Muscle of back (tissue), 3 donors: ENCODE measurements at regions not wholly inside any gene's neighbourhood (a gene's known extent, or its start where the extent isn't known, plus 50 kb on each side); places are given as distances from the start of the nearest gene placed in this dataset.
"Not testable (repeated sequence)": the region's sequence is repeated elsewhere in the genome, so short reads cannot be mapped to it uniquely, and the experiment has no call there.

Source experiments
- DNase-seq, 3 donors: peaks; one replicate each; pipeline versions ENCODE4 v3.0.0 to v3.0.0-alpha.2; 2013

- peak in 1 of 3 donors; percentile 50 for DNase-seq
Measured at GRCh38 chr12:116687888-116688287, 50.0 kb downstream of the SPRING1 start.

DNA sequence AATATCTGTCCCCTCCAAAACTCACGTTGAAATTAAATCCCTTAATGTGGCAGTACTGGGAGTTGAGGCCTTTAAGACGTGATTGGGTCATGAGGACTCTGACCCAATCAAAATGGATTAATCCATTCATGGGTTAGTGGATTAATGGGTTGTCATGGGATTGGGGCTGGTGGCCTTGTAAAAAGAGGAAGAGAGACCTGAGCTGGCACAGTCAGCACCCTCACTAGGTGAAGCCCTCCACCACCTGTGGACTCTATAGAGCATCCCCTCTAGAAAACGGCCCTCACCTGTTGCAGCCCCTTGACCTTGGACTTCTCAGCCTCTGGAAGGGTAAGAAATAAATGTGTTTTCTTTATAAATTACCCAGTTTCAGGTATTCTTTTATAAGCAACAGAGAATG, 53.0 kb downstream of the SPRING1 start:
- DNase-seq, result no peak

GRCh38 chr12:116677202-116677661, 60.6 kb downstream of the SPRING1 start:
- DNase-seq, result no peak

- no peak for DNase-seq
Measured at GRCh38 chr12:116675339-116676107, 62.3 kb downstream of the SPRING1 start.

- no peak for DNase-seq
Measured at GRCh38 chr12:116674643-116675183, 63.2 kb downstream of the SPRING1 start.

DNA sequence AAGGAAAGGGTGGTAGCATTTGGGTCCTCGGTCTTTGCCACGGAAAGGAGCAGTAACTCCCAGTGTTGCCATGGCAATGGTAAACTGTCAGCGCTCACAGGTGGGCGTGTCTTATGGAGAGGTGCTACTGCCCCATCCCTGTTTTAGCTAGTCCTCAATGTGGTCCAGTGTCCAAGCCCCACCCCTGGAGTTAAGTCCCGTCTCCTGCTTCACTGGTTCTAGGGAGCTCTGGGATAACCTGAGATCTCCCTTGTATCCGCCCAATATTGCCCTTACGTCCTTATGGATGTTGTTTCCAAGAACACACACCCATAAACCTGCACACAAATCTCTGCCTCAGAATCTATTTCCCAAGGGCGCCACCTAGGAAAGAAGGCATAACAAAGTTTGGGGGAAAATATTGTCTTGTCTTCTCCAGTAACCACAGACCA, 64.2 kb downstream of the SPRING1 start:
- DNase-seq, result no peak

DNA sequence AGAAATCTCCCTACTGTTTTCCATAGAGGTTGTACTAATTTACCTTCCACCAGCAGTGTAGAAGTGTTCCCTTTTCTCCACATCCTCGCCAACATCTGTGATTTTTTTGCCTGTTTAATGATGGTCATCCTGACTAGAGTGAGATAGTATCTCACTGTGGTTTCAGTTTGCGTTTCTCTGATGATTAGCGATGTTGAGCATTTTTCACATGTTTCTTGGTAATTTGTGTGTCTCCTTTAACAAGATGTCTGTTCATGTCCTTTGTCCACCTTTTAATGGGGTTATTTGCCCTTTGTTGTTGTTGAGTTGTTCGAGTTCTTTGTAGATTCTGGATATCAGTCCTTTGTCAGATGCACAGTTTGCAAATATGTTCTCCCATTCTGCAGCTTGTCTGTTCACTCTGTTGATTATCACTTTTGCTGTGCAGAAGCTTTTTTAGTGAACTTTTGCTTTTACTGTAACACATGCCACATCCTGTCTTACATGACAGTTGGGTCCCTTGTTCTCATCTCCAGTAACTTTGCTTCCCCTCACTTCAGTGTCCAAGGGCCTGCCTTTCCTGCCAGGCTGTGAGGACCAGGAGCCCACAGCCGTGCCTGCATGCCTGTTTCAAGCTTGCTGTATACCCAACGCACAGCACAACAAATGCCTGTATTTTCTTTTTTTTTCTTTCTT, 64.9 kb downstream of the SPRING1 start:
- no peak for DNase-seq

DNA sequence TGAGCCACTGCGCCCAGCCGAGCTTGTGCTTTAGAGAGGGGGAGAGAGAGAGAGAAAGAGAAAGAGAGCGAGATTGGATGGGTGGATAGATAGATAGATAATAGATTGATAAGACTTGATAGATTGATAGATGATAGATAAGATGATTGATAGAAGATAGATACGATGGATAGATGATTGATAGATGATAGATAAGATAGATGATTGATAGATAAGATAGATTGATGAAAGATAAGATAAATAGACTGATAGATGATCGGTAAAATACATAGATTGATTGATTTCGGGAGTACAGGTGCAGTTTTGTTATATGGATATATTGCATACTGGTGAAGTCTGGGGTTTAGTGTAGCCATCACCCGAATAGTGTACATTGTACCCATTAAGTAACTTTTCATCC, 65.9 kb downstream of the SPRING1 start:
- no peak for DNase-seq

- DNase-seq, result no peak
Measured at GRCh38 chr12:116670859-116671258, 67.0 kb downstream of the SPRING1 start.

GRCh38 chr12:116667752-116668151, 70.1 kb downstream of the SPRING1 start:
- no peak for DNase-seq

DNA sequence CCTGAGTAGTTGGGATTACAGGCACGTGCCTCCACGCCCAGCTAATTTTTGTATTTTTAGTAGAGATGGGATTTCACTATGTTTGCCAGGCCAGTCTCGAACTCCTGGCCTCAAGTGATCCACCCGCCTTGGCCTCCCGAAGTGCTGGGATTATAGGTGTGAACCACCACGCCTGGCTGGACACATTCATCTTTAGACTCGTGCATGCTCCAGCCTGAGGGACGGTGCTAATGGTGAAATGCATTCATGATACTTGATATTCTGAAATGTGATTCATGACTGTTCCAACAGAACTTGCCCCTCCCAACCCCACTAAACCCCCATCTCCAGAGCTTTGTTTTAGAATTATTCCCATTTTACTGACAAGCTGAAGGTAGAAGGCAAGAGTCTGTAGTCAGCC, 71.0 kb downstream of the SPRING1 start:
- DNase-seq, result not testable (repeated sequence)

DNA sequence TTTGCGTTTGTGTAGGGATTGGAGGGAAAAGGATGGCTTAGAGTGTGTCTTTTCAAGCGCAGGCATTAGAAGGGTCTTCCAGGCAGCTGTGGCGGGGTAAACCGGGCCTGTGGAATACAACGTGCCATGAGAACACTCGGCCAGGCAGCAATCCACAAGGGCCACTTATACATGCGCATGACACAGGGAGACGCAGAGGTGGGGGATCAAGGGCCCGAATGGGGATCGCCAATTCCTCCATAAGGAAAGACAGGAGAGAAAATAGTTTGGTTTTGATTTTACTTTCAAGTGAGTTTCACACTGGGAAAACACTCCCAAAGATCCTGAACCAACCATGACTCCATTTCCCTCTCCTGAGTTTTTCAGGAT, 71.6 kb downstream of the SPRING1 start:
- DNase-seq, result no peak

DNA sequence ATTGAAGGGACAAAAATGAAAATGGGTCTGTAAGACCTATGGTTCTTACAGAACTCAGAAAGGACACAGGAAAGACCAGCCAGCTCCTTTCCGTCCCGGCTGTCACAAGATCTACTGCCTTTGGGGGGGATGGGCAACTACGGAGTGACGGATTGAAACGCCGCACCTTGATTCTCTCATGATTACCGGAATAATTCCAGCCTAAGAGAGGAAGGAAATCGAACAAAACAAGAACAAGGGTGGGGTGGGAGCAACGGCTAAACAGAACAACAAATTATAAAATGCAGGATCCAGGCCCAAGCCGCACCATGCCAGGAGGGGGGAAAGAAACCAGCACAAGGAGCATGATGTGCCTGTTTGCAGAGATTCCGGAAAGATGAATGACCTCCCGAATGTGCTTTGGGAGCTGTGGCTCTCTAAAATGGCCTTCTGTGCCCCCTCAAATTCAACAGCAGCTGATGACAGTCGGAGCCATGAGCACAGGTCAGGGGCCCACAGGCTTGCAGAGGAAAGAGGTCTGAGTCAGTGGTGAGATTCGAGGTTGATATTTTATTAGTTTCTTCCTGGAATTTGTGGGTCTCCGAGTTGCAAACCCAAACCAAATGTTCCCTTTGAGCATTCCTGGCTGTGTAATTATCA, 72.1 kb downstream of the SPRING1 start:
- DNase-seq, result no peak

- no peak for DNase-seq
Measured at GRCh38 chr12:116664085-116664484, 73.8 kb downstream of the SPRING1 start.

GRCh38 chr12:116662612-116663144, 75.2 kb downstream of the SPRING1 start:
- peak in 1 of 3 donors; percentile 63 for DNase-seq

DNA sequence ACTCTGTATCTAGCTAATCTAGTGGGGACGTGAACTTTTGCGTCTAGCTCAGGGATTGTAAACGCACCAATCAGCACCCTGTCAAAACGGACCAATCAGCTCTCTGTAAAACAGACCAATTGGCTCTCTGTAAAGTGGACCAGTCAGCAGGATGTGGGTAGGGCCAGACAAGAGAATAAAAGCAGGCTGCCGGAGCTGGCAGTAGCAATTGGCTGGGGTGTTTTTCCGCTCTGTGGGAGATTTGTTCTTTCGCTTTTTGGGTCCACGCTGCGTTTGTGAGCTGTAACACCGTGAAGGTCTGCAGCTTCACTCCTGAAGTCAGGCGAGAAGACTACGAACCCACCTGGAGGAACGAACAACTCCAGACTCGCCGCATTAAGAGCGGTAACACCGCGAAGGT, 76.5 kb downstream of the SPRING1 start:
- no peak for DNase-seq

- DNase-seq, result not testable (repeated sequence)
Measured at GRCh38 chr12:116660740-116661139, 77.1 kb downstream of the SPRING1 start.

GRCh38 chr12:116659771-116660481, 77.9 kb downstream of the SPRING1 start:
- no peak for DNase-seq

DNA sequence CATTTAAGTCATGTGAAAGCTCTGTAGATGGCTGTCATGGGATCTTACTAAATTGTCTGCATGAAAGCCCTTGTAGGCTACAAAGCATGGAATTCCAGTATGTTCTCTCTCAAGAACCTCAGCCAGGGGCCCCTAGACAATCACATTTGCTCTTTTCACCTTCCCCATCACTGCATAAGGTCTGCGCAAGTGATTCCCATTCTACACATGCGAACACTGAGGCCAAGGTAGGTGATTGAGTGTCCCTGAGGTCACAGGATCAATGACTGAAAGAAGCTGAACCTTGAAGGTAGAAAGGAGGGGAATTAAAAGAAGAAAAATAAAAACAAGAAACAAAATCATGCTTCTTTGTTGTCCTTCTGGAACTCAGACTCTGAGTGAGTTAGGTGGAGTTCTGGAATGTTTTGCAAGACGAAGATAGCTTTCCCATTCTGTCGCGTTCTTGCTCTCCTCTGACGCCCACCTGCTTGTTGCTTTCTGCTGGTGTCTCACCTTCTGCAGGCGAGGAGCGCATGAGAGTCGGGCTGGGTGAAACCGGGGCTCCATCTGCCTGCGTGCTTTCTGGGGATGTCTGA, 79.9 kb downstream of the SPRING1 start:
- DNase-seq, result no peak

DNA sequence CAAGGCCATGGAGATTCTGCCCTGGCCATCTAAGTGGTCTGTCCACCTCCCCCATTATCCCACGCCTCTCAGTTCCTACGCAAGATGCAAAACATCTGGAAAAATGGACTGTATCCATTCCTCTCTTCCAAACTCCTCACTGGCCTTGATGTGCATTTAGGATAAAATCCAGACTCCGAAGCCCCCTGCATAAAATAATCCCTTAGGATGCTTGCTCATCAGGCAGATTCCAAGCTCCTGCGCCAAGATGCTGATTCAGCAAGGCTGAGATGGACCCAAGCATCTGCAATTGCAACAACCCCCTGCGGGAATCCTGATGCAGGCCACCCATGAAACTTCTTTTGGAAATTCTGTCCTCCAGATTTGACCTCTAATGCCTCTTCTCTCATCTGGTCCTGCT, 81.6 kb downstream of the SPRING1 start:
- peak; percentile 43 to 90 (median 71) for DNase-seq

DNA sequence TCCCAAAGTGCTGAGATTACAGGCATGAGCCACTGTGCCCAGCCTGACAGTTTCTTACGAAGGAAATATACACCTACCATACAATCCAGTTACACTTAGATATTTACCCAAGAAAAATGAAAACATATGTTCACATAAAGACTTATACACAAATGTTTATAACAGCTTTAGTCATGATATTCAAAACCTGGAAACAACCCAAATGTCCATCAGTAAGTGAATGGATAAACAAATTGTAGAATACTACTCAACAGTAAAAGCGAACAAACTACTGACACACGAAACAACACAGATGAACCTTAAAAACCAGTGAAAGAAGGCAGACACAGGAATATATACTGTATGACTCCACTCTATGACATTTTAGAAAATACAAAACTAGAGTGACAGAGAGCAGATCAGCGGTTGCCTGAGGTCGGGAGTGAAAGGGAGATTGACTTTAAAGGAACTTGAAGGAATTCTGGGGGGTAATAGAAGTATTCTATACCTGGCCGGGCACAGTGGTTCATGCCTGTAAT, 83.6 kb downstream of the SPRING1 start:
- no peak for DNase-seq
